GM18909 (cell line): ENCODE measurements at regions not wholly inside any gene's neighbourhood (a gene's known extent, or its start where the extent isn't known, plus 50 kb on each side); places are given as distances from the start of the nearest gene placed in this dataset.
"Not testable (repeated sequence)": the region's sequence is repeated elsewhere in the genome, so short reads cannot be mapped to it uniquely, and the experiment has no call there.

Source experiments
- ATAC-seq: cut with Tn5 transposase; IDR thresholded peaks from one replicate; pipeline ENCODE4 v1.9.1; 2021; ENCODE audit warnings: mild to moderate bottlenecking; ENCODE audit not compliant: unreplicated experiment, poor library complexity

- no peak for ATAC-seq
Measured at GRCh38 chr3:7982126-7982525, 519.5 kb upstream of the LMCD1 start.

GRCh38 chr3:7999384-7999783 is 502.2 kb upstream of the LMCD1 start:
- no peak for ATAC-seq

- no peak for ATAC-seq
Measured at GRCh38 chr3:8001307-8001706, 500.3 kb upstream of the LMCD1 start.

GRCh38 chr3:8001712-8002111 is 499.9 kb upstream of the LMCD1 start:
- ATAC-seq: no peak

GRCh38 chr3:8011902-8012301 is 489.7 kb upstream of the LMCD1 start:
- no peak for ATAC-seq

- ATAC-seq: no peak
Measured at GRCh38 chr3:8020047-8020841, 481.4 kb upstream of the LMCD1 start.

GRCh38 chr3:8027954-8028353 is 473.7 kb upstream of the LMCD1 start:
- no peak for ATAC-seq

GRCh38 chr3:8050283-8050682 is 451.3 kb upstream of the LMCD1 start:
- no peak for ATAC-seq

- ATAC-seq: no peak
Measured at GRCh38 chr3:8052659-8053058, 449.0 kb upstream of the LMCD1 start.

GRCh38 chr3:8068135-8068534 is 433.5 kb upstream of the LMCD1 start:
- not testable (repeated sequence) for ATAC-seq

GRCh38 chr3:8069471-8069870 is 432.2 kb upstream of the LMCD1 start:
- no peak for ATAC-seq

GRCh38 chr3:8070011-8070410 is 431.6 kb upstream of the LMCD1 start:
- no peak for ATAC-seq

GRCh38 chr3:8074740-8075139 is 426.9 kb upstream of the LMCD1 start:
- ATAC-seq: not testable (repeated sequence)

GRCh38 chr3:8077126-8077525 is 424.5 kb upstream of the LMCD1 start:
- ATAC-seq: no peak

- no peak for ATAC-seq
Measured at GRCh38 chr3:8080464-8080863, 421.2 kb upstream of the LMCD1 start.

GRCh38 chr3:8085498-8085897 is 416.1 kb upstream of the LMCD1 start:
- ATAC-seq: no peak

GRCh38 chr3:8087951-8088350 is 413.7 kb upstream of the LMCD1 start:
- no peak for ATAC-seq

GRCh38 chr3:8094415-8094814 is 407.2 kb upstream of the LMCD1 start:
- ATAC-seq: no peak

GRCh38 chr3:8095724-8096123 is 405.9 kb upstream of the LMCD1 start:
- no peak for ATAC-seq

- no peak for ATAC-seq
Measured at GRCh38 chr3:8097690-8098089, 403.9 kb upstream of the LMCD1 start.

- ATAC-seq: peak; percentile 62
Measured at GRCh38 chr3:8103954-8104353, 397.7 kb upstream of the LMCD1 start.

- no peak for ATAC-seq
Measured at GRCh38 chr3:8106921-8107320, 394.7 kb upstream of the LMCD1 start.
